ENCODE measurements at regions not wholly inside any gene's neighbourhood (a gene's known extent, or its start where the extent isn't known, plus 50 kb on each side); places are given as distances from the start of the nearest gene placed in this dataset.
"Not testable (repeated sequence)": the region's sequence is repeated elsewhere in the genome, so short reads cannot be mapped to it uniquely, and the experiment has no call there.

DNA sequence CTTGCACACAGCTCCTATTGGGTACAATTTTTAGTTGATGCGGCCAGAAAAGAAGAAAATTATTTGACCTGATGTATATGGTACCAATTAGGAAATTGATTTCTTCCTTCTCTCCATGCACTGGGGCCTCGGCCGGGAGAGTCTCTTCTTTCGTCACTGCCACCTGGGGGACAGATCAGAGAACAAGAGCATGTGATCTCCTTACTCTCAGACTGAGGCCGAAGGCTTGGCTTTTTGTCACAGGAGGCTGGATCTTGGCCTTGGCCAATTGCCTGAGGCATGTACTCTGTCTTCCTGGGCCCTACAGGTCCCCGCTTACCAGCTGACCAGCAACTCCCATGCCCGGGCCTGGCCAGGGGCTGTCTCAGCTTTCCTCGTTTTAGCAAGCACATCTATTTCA, 330.3 kb downstream of the KLF13 start:
- TF ChIP-seq CTCF, POLR2A (IDR thresholded peaks at IDR 0.05): not testable (repeated sequence)

Data from testis (tissue), 2 donors.